ENCODE measurements at regions not wholly inside any gene's neighbourhood (a gene's known extent, or its start where the extent isn't known, plus 50 kb on each side); places are given as distances from the start of the nearest gene placed in this dataset.

DNA sequence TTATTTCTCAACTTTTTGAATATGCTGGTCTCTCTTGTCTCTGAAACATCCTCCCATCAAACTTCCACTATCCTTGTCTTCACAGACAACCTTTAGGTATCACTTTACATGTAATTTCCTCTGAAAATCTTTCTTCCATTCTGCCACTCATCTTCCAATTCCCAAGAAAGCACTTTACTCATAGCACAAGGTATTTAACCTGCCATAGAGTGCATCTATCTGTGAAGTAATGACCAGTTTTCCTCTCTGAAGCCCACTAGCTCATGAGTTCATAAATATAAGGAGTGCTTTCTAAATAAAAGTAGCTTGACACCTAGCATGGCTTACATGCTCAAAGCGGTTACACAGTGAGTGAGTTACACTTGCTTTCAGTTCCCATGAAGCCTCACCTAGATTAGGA lies 160.7 kb upstream of the CMC1 start:
- TF ChIP-seq, protein P1, sequence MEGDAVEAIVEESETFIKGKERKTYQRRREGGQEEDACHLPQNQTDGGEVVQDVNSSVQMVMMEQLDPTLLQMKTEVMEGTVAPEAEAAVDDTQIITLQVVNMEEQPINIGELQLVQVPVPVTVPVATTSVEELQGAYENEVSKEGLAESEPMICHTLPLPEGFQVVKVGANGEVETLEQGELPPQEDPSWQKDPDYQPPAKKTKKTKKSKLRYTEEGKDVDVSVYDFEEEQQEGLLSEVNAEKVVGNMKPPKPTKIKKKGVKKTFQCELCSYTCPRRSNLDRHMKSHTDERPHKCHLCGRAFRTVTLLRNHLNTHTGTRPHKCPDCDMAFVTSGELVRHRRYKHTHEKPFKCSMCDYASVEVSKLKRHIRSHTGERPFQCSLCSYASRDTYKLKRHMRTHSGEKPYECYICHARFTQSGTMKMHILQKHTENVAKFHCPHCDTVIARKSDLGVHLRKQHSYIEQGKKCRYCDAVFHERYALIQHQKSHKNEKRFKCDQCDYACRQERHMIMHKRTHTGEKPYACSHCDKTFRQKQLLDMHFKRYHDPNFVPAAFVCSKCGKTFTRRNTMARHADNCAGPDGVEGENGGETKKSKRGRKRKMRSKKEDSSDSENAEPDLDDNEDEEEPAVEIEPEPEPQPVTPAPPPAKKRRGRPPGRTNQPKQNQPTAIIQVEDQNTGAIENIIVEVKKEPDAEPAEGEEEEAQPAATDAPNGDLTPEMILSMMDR (conservative IDR thresholded peaks at IDR 0.05) = no peak
- no peak for TF ChIP-seq ZFX (IDR thresholded peaks at IDR 0.05)

Data from C4-2B (cell line).